NCI-H774 (cell line): ENCODE measurements at regions not wholly inside any gene's neighbourhood (a gene's known extent, or its start where the extent isn't known, plus 50 kb on each side); places are given as distances from the start of the nearest gene placed in this dataset.
"Not testable (repeated sequence)": the region's sequence is repeated elsewhere in the genome, so short reads cannot be mapped to it uniquely, and the experiment has no call there.

ENCODE experiments used
- DNase-seq: peaks from one replicate; lab custom pipeline; 2025; lab: John Stamatoyannopoulos, UW

GRCh38 chr1:178607718-178608408 is 95.0 kb downstream of the TEX35 start:
- DNase-seq, result no peak

GRCh38 chr1:178609015-178609414 is 96.1 kb downstream of the TEX35 start:
- no peak for DNase-seq

- not testable (repeated sequence) for DNase-seq
Measured at GRCh38 chr1:178610690-178611410, 97.9 kb downstream of the TEX35 start.

GRCh38 chr1:178612261-178612660 is 99.4 kb downstream of the TEX35 start:
- DNase-seq, result no peak

GRCh38 chr1:178613271-178613945 is 100.5 kb downstream of the TEX35 start:
- DNase-seq, result no peak

GRCh38 chr1:178614286-178614685 is 101.4 kb downstream of the TEX35 start:
- no peak for DNase-seq

GRCh38 chr1:178619042-178619927 is 105.8 kb upstream of the RALGPS2 start:
- DNase-seq, result no peak

- no peak for DNase-seq
Measured at GRCh38 chr1:178620584-178621475, 104.2 kb upstream of the RALGPS2 start.

GRCh38 chr1:178621822-178622221 is 103.2 kb upstream of the RALGPS2 start:
- no peak for DNase-seq

GRCh38 chr1:178625695-178626094 is 99.3 kb upstream of the RALGPS2 start:
- no peak for DNase-seq

GRCh38 chr1:178627037-178627436 is 98.0 kb upstream of the RALGPS2 start:
- no peak for DNase-seq

GRCh38 chr1:178628637-178629251 is 96.3 kb upstream of the RALGPS2 start:
- no peak for DNase-seq

GRCh38 chr1:178629252-178630154 is 95.5 kb upstream of the RALGPS2 start:
- DNase-seq, result no peak

- no peak for DNase-seq
Measured at GRCh38 chr1:178630417-178630816, 94.6 kb upstream of the RALGPS2 start.

GRCh38 chr1:178632653-178633052 is 92.4 kb upstream of the RALGPS2 start:
- no peak for DNase-seq

- no peak for DNase-seq
Measured at GRCh38 chr1:178633056-178633455, 92.0 kb upstream of the RALGPS2 start.

- no peak for DNase-seq
Measured at GRCh38 chr1:178634445-178634844, 90.6 kb upstream of the RALGPS2 start.

GRCh38 chr1:178637841-178638240 is 87.2 kb upstream of the RALGPS2 start:
- no peak for DNase-seq

- no peak for DNase-seq
Measured at GRCh38 chr1:178639326-178639725, 85.7 kb upstream of the RALGPS2 start.

- DNase-seq, result no peak
Measured at GRCh38 chr1:178642282-178642681, 82.8 kb upstream of the RALGPS2 start.
